ENCODE measurements at regions not wholly inside any gene's neighbourhood (a gene's known extent, or its start where the extent isn't known, plus 50 kb on each side); places are given as distances from the start of the nearest gene placed in this dataset.

DNA sequence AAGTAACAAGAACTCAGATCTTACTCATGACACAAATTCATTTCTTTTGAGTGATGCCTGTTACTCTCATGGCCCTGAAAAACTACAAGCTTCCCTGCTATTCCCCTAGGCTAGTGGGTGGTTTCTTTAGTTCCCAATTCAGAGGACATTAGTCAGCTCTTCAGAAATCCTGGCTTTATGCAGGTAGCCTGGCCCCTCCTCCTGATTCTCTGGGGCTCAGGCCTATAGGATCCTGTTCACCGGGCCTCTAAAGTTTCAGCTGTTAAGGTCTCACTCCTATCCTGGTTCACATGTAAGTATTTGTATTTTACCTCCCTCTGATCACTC is 87.3 kb upstream of the IRX5 start:
- TF ChIP-seq, protein P1, sequence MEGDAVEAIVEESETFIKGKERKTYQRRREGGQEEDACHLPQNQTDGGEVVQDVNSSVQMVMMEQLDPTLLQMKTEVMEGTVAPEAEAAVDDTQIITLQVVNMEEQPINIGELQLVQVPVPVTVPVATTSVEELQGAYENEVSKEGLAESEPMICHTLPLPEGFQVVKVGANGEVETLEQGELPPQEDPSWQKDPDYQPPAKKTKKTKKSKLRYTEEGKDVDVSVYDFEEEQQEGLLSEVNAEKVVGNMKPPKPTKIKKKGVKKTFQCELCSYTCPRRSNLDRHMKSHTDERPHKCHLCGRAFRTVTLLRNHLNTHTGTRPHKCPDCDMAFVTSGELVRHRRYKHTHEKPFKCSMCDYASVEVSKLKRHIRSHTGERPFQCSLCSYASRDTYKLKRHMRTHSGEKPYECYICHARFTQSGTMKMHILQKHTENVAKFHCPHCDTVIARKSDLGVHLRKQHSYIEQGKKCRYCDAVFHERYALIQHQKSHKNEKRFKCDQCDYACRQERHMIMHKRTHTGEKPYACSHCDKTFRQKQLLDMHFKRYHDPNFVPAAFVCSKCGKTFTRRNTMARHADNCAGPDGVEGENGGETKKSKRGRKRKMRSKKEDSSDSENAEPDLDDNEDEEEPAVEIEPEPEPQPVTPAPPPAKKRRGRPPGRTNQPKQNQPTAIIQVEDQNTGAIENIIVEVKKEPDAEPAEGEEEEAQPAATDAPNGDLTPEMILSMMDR (IDR thresholded peaks at IDR 0.05): no peak
- TF ChIP-seq POLR2A (IDR thresholded peaks at IDR 0.05; ENCODE audit: low read length) (no peak), CBX2 (IDR thresholded peaks at IDR 0.05; ENCODE audit: borderline replicate concordance, low read depth) (no peak), CHD2 (IDR thresholded peaks at IDR 0.05; ENCODE audit: low read length, partially characterized antibody) (no peak), BHLHE40 (IDR thresholded peaks at IDR 0.05; ENCODE audit: low read depth, low read length) (no peak), MYC (IDR thresholded peaks at IDR 0.05; ENCODE audit: borderline replicate concordance, low read length) (no peak)

All from A549 (cell line).